HFF-Myc (cell line): ENCODE measurements at regions not wholly inside any gene's neighbourhood (a gene's known extent, or its start where the extent isn't known, plus 50 kb on each side); places are given as distances from the start of the nearest gene placed in this dataset.

Experiments
- DNase-seq: peaks from one replicate; pipeline ENCODE4 v3.0.0-alpha.2; 2011; ENCODE audit warnings: low read depth; ENCODE audit errors: extremely low read depth
- H3K4me3 ChIP-seq: replicated peaks from 2 replicates; pipeline ENCODE4 v1.5.1; 2011; ENCODE audit warnings: low read depth, mild to moderate bottlenecking, control low read depth, low read length
- CTCF ChIP-seq: IDR thresholded peaks from 2 replicates; pipeline ENCODE4 v1.5.1; 2012; ENCODE audit warnings: mild to moderate bottlenecking, low read depth, low read length, control low read depth; ENCODE audit errors: missing control alignments

GRCh38 chr16:85194307-85195270, 82.3 kb upstream of the CIBAR2 start:
- DNase-seq = no peak
- H3K4me3 ChIP-seq = no peak overlapping the region
- TF ChIP-seq CTCF = no peak

GRCh38 chr16:85195271-85195647, 83.0 kb upstream of the CIBAR2 start:
- H3K4me3 ChIP-seq = no peak overlapping the region
- TF ChIP-seq CTCF = no peak
- DNase-seq = no peak

- no peak for DNase-seq
- TF ChIP-seq CTCF = no peak
- no peak overlapping the region for H3K4me3 ChIP-seq
Observed at GRCh38 chr16:85195900-85196772, 83.9 kb upstream of the CIBAR2 start.

GRCh38 chr16:85196976-85197375, 84.7 kb upstream of the CIBAR2 start:
- H3K4me3 ChIP-seq = no peak overlapping the region
- TF ChIP-seq CTCF = no peak
- DNase-seq = no peak

GRCh38 chr16:85197611-85198566, 85.6 kb upstream of the CIBAR2 start:
- H3K4me3 ChIP-seq = no peak overlapping the region
- TF ChIP-seq CTCF = no peak
- DNase-seq = no peak
